GM12801 (cell line): ENCODE measurements at regions not wholly inside any gene's neighbourhood (a gene's known extent, or its start where the extent isn't known, plus 50 kb on each side); places are given as distances from the start of the nearest gene placed in this dataset.

Experiments used
- CTCF ChIP-seq: IDR thresholded peaks from one replicate; pipeline ENCODE4 v1.5.1; 2011; ENCODE audit warnings: control low read depth; ENCODE audit not compliant: insufficient read length; ENCODE audit errors: extremely low read depth

GRCh38 chr12:127781336-127781735, 485.6 kb upstream of the TMEM132C start:
- TF ChIP-seq CTCF, result no peak

GRCh38 chr12:127785540-127785939, 481.4 kb upstream of the TMEM132C start:
- TF ChIP-seq CTCF, result no peak

- TF ChIP-seq CTCF, result no peak
Observed at GRCh38 chr12:127785986-127786590, 480.9 kb upstream of the TMEM132C start.

GRCh38 chr12:127787544-127787943, 479.4 kb upstream of the TMEM132C start:
- TF ChIP-seq CTCF, result no peak

- TF ChIP-seq CTCF, result no peak
Observed at GRCh38 chr12:127790376-127790775, 476.6 kb upstream of the TMEM132C start.

- no peak for TF ChIP-seq CTCF
Observed at GRCh38 chr12:127791217-127791616, 475.8 kb upstream of the TMEM132C start.

GRCh38 chr12:127797918-127798317, 469.1 kb upstream of the TMEM132C start:
- TF ChIP-seq CTCF, result no peak
